ENCODE measurements at regions not wholly inside any gene's neighbourhood (a gene's known extent, or its start where the extent isn't known, plus 50 kb on each side); places are given as distances from the start of the nearest gene placed in this dataset.

- TF ChIP-seq POLR2A (IDR thresholded peaks at IDR 0.05) (no peak), EP300 (IDR thresholded peaks at IDR 0.05) (no peak)
- TF ChIP-seq, protein P1, sequence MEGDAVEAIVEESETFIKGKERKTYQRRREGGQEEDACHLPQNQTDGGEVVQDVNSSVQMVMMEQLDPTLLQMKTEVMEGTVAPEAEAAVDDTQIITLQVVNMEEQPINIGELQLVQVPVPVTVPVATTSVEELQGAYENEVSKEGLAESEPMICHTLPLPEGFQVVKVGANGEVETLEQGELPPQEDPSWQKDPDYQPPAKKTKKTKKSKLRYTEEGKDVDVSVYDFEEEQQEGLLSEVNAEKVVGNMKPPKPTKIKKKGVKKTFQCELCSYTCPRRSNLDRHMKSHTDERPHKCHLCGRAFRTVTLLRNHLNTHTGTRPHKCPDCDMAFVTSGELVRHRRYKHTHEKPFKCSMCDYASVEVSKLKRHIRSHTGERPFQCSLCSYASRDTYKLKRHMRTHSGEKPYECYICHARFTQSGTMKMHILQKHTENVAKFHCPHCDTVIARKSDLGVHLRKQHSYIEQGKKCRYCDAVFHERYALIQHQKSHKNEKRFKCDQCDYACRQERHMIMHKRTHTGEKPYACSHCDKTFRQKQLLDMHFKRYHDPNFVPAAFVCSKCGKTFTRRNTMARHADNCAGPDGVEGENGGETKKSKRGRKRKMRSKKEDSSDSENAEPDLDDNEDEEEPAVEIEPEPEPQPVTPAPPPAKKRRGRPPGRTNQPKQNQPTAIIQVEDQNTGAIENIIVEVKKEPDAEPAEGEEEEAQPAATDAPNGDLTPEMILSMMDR (IDR thresholded peaks at IDR 0.05) = no peak
These were observed 60.9 kb downstream of the ARL4C start for GRCh38 chr2:234435836-234436481.

All from gastroesophageal sphincter (tissue), 3 donors.